Loucy (cell line): ENCODE measurements at regions not wholly inside any gene's neighbourhood (a gene's known extent, or its start where the extent isn't known, plus 50 kb on each side); places are given as distances from the start of the nearest gene placed in this dataset.

ENCODE experiments used
- CTCF ChIP-seq: fragments of 200-600 bp; sonication (generic); conservative IDR thresholded peaks from 2 replicates; pipeline ENCODE4 v1.5.1; 2014; ENCODE audit warnings: mild to moderate bottlenecking, antibody characterized with exemption, low read length
- EZH2phosphoT487 ChIP-seq: fragments of 200-600 bp; IDR thresholded peaks from 2 replicates; pipeline ENCODE4 v1.6.1; 2018; ENCODE audit warnings: antibody characterized with exemption, mild to moderate bottlenecking, moderate library complexity, borderline replicate concordance

- TF ChIP-seq CTCF (no peak), EZH2phosphoT487 (no peak)
These were observed 1261.0 kb downstream of the FAM181B start for GRCh38 chr11:81472646-81473045.
